ENCODE measurements at regions not wholly inside any gene's neighbourhood (a gene's known extent, or its start where the extent isn't known, plus 50 kb on each side); places are given as distances from the start of the nearest gene placed in this dataset.

GRCh38 chr12:28611449-28611848 is 421.2 kb downstream of the CCDC91 start:
- H3K4me2 ChIP-seq (ENCODE audit: low read depth, low read length, poor library complexity, severe bottlenecking): no peak overlapping the region
- DNase-seq: no peak
- no peak overlapping the region for H3K9ac ChIP-seq (ENCODE audit: low read length)

DNA sequence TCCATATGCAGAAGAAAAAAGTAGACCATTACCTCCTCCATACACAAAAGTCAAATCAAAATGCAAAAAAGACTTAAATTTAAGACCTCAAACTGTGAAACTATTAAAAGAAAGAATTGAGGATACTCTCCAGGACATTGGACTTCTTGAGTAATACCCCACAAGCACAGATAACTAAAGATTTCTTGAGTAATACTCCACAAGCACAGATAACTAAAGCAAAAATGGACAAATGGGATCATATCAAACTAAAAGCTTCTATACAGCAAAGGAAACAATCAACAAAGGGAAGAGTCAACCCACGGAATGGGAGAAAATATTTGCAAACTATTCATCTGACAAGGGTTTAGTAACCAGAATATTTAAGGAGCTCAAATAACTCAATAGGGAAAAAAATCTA is 427.9 kb downstream of the CCDC91 start:
- H3K79me2 ChIP-seq (ENCODE audit: low read length): no peaks in the 10 kb centered on the region
- no peaks in the 10 kb centered on the region for H4K20me1 ChIP-seq (ENCODE audit: insufficient read depth, low read depth, low read length)
- no peaks in the 10 kb centered on the region for H3K36me3 ChIP-seq (ENCODE audit: insufficient read depth, low read length)
- no peak overlapping the region for H2AFZ ChIP-seq (ENCODE audit: low read length)
- DNase-seq: no peak
- no peaks in the 10 kb centered on the region; the same call in 1 of the 2 replicates for H3K9me3 ChIP-seq (ENCODE audit: low read length)
- no peak overlapping the region for H3K9ac ChIP-seq (ENCODE audit: low read length)
- H3K4me2 ChIP-seq (ENCODE audit: low read depth, low read length, poor library complexity, severe bottlenecking): no peak overlapping the region
- no peak overlapping the region for H3K27ac ChIP-seq (ENCODE audit: low read length)
- no peak overlapping the region for H3K4me3 ChIP-seq (ENCODE audit: low read length)
- H3K4me1 ChIP-seq (ENCODE audit: low read length): no peaks in the 10 kb centered on the region
- H3K27me3 ChIP-seq (ENCODE audit: low read length): no peaks in the 10 kb centered on the region
- no peaks in the 10 kb centered on the region; the same call in 1 of the 2 replicates for H3K9me2 ChIP-seq (replicated peaks; ENCODE audit: insufficient read depth, low read length)

More at GRCh38 chr12:28611449-28611848, 421.2 kb downstream of the CCDC91 start:
- no peaks in the 10 kb centered on the region for H4K20me1 ChIP-seq (ENCODE audit: insufficient read depth, low read depth, low read length)
- H3K27me3 ChIP-seq (ENCODE audit: low read length): no peaks in the 10 kb centered on the region
- H3K9me3 ChIP-seq (ENCODE audit: low read length): no peaks in the 10 kb centered on the region
- H3K36me3 ChIP-seq (ENCODE audit: insufficient read depth, low read length): no peaks in the 10 kb centered on the region
- no peak overlapping the region for H3K4me3 ChIP-seq (ENCODE audit: low read length)
- H2AFZ ChIP-seq (ENCODE audit: low read length): no peak overlapping the region
- H3K27ac ChIP-seq (ENCODE audit: low read length): no peak overlapping the region
- no peaks in the 10 kb centered on the region for H3K4me1 ChIP-seq (ENCODE audit: low read length)
- no peaks in the 10 kb centered on the region; the same call in 1 of the 2 replicates for H3K9me2 ChIP-seq (replicated peaks; ENCODE audit: insufficient read depth, low read length)
- H3K79me2 ChIP-seq (ENCODE audit: low read length): no peaks in the 10 kb centered on the region

DNA sequence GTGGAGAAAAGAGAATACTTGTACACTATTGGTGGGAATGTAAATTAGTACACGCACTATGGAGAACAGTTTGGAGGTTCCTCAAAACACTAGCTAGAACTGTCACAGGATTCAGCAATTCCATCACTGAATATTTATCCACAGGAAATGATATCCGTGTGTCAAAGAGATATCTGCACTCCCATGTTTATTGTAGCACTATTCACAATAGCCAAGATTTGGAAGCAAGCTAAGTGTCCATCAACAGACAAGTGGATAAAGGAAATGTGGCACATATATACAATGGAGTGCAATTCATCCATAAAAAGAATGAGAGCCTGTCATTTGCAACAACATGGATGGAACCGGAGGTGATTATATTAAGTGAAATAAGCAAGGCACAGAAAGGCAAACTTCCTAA is 428.5 kb downstream of the CCDC91 start:
- Histone ChIP-seq H3K4me2 (ENCODE audit: low read depth, low read length, poor library complexity, severe bottlenecking) (no peak overlapping the region), H3K79me2 (ENCODE audit: low read length) (no peaks in the 10 kb centered on the region), H3K36me3 (ENCODE audit: insufficient read depth, low read length) (no peaks in the 10 kb centered on the region), H2AFZ (ENCODE audit: low read length) (no peak overlapping the region), H3K4me3 (ENCODE audit: low read length) (no peak overlapping the region), H3K4me1 (ENCODE audit: low read length) (no peaks in the 10 kb centered on the region), H3K27ac (ENCODE audit: low read length) (no peak overlapping the region), H3K9me2 (replicated peaks; ENCODE audit: insufficient read depth, low read length) (no peaks in the 10 kb centered on the region; the same call in 1 of the 2 replicates), H3K9me3 (ENCODE audit: low read length) (no peaks in the 10 kb centered on the region; the same call in 1 of the 2 replicates), H4K20me1 (ENCODE audit: insufficient read depth, low read depth, low read length) (no peaks in the 10 kb centered on the region), H3K27me3 (ENCODE audit: low read length) (no peaks in the 10 kb centered on the region), H3K9ac (ENCODE audit: low read length) (no peak overlapping the region)
- no peak for DNase-seq

DNA sequence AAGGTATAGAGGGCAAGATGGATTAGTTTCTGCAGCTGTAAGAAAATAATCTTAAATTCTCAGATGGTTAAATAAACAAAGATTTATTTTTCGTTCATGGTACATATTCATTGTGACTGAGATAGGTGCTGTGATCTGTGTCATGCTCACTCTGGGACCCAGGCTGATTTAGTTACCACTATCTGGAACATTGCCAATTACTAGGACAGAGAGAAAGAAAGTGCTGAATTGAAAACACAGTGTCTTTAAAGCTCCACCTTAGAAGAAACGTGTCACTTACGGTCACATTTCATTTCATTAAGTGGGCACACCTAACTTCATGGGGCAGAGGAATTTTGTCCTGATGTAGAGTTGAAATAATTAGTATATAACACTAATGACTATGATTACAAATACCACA is 430.0 kb downstream of the CCDC91 start:
- Histone ChIP-seq H3K9me2 (replicated peaks; ENCODE audit: insufficient read depth, low read length) (no peaks in the 10 kb centered on the region), H2AFZ (ENCODE audit: low read length) (no peak overlapping the region), H3K4me3 (ENCODE audit: low read length) (no peak overlapping the region), H3K4me1 (ENCODE audit: low read length) (no peaks in the 10 kb centered on the region), H3K79me2 (ENCODE audit: low read length) (no peaks in the 10 kb centered on the region), H3K27ac (ENCODE audit: low read length) (no peak overlapping the region), H3K27me3 (ENCODE audit: low read length) (no peaks in the 10 kb centered on the region), H3K36me3 (ENCODE audit: insufficient read depth, low read length) (no peaks in the 10 kb centered on the region), H3K9me3 (ENCODE audit: low read length) (no peaks in the 10 kb centered on the region; the same call in 1 of the 2 replicates), H4K20me1 (ENCODE audit: insufficient read depth, low read depth, low read length) (no peaks in the 10 kb centered on the region), H3K4me2 (ENCODE audit: low read depth, low read length, poor library complexity, severe bottlenecking) (no peak overlapping the region), H3K9ac (ENCODE audit: low read length) (no peak overlapping the region)
- DNase-seq: no peak

- Histone ChIP-seq H4K20me1 (ENCODE audit: insufficient read depth, low read depth, low read length) (no peaks in the 10 kb centered on the region), H3K4me1 (ENCODE audit: low read length) (no peaks in the 10 kb centered on the region), H3K9me3 (ENCODE audit: low read length) (no peaks in the 10 kb centered on the region), H3K79me2 (ENCODE audit: low read length) (no peaks in the 10 kb centered on the region), H3K9me2 (replicated peaks; ENCODE audit: insufficient read depth, low read length) (no peaks in the 10 kb centered on the region), H2AFZ (ENCODE audit: low read length) (no peak overlapping the region), H3K27me3 (ENCODE audit: low read length) (no peaks in the 10 kb centered on the region), H3K9ac (ENCODE audit: low read length) (no peak overlapping the region), H3K36me3 (ENCODE audit: insufficient read depth, low read length) (no peaks in the 10 kb centered on the region), H3K4me3 (ENCODE audit: low read length) (no peak overlapping the region), H3K27ac (ENCODE audit: low read length) (no peak overlapping the region), H3K4me2 (ENCODE audit: low read depth, low read length, poor library complexity, severe bottlenecking) (no peak overlapping the region)
- no peak for DNase-seq
These were observed 432.1 kb downstream of the CCDC91 start for GRCh38 chr12:28622406-28622805.

DNA sequence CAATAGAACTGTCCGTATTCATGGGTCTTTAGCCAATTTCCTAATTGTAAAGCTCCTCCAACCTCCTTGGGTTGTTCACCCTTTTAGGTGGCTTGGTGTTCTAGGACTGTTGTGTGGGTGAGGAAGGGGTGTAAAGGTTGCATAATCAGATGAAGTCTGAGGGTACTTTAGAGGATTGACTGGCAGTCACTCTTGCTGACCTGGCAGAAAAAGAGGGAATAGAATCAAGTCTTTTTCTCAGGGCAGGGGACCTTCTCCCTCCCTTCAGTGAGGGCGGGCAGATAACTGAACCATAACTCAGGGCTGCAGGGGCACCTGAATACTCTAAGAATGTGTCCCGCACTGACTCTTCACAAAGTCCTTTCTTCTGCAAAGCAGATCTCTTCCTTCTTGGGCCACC is 436.2 kb downstream of the CCDC91 start:
- Histone ChIP-seq H3K4me3 (ENCODE audit: low read length) (no peak overlapping the region), H3K4me1 (ENCODE audit: low read length) (no peaks in the 10 kb centered on the region), H3K36me3 (ENCODE audit: insufficient read depth, low read length) (no peaks in the 10 kb centered on the region), H3K9me3 (ENCODE audit: low read length) (no peaks in the 10 kb centered on the region), H2AFZ (ENCODE audit: low read length) (no peak overlapping the region), H3K9ac (ENCODE audit: low read length) (no peak overlapping the region), H3K79me2 (ENCODE audit: low read length) (no peaks in the 10 kb centered on the region), H3K27ac (ENCODE audit: low read length) (no peak overlapping the region), H4K20me1 (ENCODE audit: insufficient read depth, low read depth, low read length) (no peaks in the 10 kb centered on the region), H3K27me3 (ENCODE audit: low read length) (no peaks in the 10 kb centered on the region), H3K4me2 (ENCODE audit: low read depth, low read length, poor library complexity, severe bottlenecking) (no peak overlapping the region), H3K9me2 (replicated peaks; ENCODE audit: insufficient read depth, low read length) (no peaks in the 10 kb centered on the region)
- no peak for DNase-seq

DNA sequence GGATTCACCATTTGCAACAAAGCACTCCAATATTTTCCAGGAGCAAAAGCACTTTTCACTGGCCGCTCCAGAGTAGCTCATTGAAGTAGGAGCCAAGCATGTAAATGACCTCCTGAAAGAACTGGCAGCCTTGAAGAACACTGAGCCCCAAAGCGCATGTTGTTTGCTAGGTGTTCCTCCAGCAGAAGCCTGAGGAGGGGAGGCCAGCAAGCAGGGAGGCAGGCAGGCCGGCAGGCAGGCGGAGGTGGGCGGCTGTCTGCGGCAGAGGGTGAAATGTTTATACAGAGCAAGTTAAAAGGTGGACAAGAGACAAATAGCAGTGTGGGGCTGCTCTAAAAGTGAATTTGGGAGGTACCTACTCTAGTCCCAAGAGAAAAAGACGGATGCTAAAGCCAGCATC is 439.4 kb downstream of the CCDC91 start:
- Histone ChIP-seq H3K4me2 (ENCODE audit: low read depth, low read length, poor library complexity, severe bottlenecking) (no peak overlapping the region), H3K79me2 (ENCODE audit: low read length) (no peaks in the 10 kb centered on the region), H3K4me1 (ENCODE audit: low read length) (no peaks in the 10 kb centered on the region), H4K20me1 (ENCODE audit: insufficient read depth, low read depth, low read length) (no peaks in the 10 kb centered on the region), H3K9me3 (ENCODE audit: low read length) (no peaks in the 10 kb centered on the region), H2AFZ (ENCODE audit: low read length) (no peak overlapping the region), H3K9me2 (replicated peaks; ENCODE audit: insufficient read depth, low read length) (no peaks in the 10 kb centered on the region), H3K9ac (ENCODE audit: low read length) (no peak overlapping the region), H3K27ac (ENCODE audit: low read length) (no peak overlapping the region), H3K27me3 (ENCODE audit: low read length) (no peaks in the 10 kb centered on the region), H3K4me3 (ENCODE audit: low read length) (no peak overlapping the region), H3K36me3 (ENCODE audit: insufficient read depth, low read length) (no peaks in the 10 kb centered on the region)
- no peak for DNase-seq

DNA sequence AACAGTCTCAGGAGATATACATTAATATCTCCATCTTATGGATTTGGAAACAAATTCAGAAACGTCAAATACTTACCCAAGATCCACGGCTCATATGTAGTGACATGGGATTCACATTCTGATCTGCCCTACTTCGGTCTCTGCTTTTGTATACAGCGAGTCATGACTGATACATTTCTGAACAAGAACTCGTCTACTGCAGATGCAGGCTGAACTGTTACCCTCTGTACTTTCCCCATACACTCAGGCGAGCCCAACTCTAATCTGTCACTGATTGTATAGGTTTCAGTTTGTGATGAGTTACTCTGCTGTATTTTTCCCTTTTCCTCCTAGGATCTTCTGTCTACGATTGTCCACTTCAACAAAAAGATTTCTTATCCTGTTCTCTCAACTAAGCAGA is 441.6 kb downstream of the CCDC91 start:
- H3K9me3 ChIP-seq (ENCODE audit: low read length): no peaks in the 10 kb centered on the region
- no peak overlapping the region for H2AFZ ChIP-seq (ENCODE audit: low read length)
- H3K27me3 ChIP-seq (ENCODE audit: low read length): no peaks in the 10 kb centered on the region
- H3K79me2 ChIP-seq (ENCODE audit: low read length): no peaks in the 10 kb centered on the region
- DNase-seq: no peak
- H3K4me1 ChIP-seq (ENCODE audit: low read length): no peaks in the 10 kb centered on the region
- no peaks in the 10 kb centered on the region for H3K36me3 ChIP-seq (ENCODE audit: insufficient read depth, low read length)
- H3K9ac ChIP-seq (ENCODE audit: low read length): no peak overlapping the region
- H3K27ac ChIP-seq (ENCODE audit: low read length): no peak overlapping the region
- H4K20me1 ChIP-seq (ENCODE audit: insufficient read depth, low read depth, low read length): no peaks in the 10 kb centered on the region
- no peak overlapping the region for H3K4me3 ChIP-seq (ENCODE audit: low read length)
- H3K9me2 ChIP-seq (replicated peaks; ENCODE audit: insufficient read depth, low read length): no peaks in the 10 kb centered on the region
- H3K4me2 ChIP-seq (ENCODE audit: low read depth, low read length, poor library complexity, severe bottlenecking): no peak overlapping the region

GRCh38 chr12:28640519-28640918 is 450.3 kb downstream of the CCDC91 start:
- H3K9me3 ChIP-seq (ENCODE audit: low read length): no peaks in the 10 kb centered on the region
- no peak overlapping the region for H2AFZ ChIP-seq (ENCODE audit: low read length)
- no peak overlapping the region for H3K4me2 ChIP-seq (ENCODE audit: low read depth, low read length, poor library complexity, severe bottlenecking)
- H3K27ac ChIP-seq (ENCODE audit: low read length): no peak overlapping the region
- H3K36me3 ChIP-seq (ENCODE audit: insufficient read depth, low read length): no peaks in the 10 kb centered on the region
- DNase-seq: no peak
- no peaks in the 10 kb centered on the region for H3K27me3 ChIP-seq (ENCODE audit: low read length)
- no peaks in the 10 kb centered on the region for H4K20me1 ChIP-seq (ENCODE audit: insufficient read depth, low read depth, low read length)
- H3K79me2 ChIP-seq (ENCODE audit: low read length): no peaks in the 10 kb centered on the region
- no peaks in the 10 kb centered on the region for H3K4me1 ChIP-seq (ENCODE audit: low read length)
- H3K9ac ChIP-seq (ENCODE audit: low read length): no peak overlapping the region
- no peaks in the 10 kb centered on the region for H3K9me2 ChIP-seq (replicated peaks; ENCODE audit: insufficient read depth, low read length)
- H3K4me3 ChIP-seq (ENCODE audit: low read length): no peak overlapping the region

Measured in Karpas-422 (cell line).